ENCODE measurements at regions not wholly inside any gene's neighbourhood (a gene's known extent, or its start where the extent isn't known, plus 50 kb on each side); places are given as distances from the start of the nearest gene placed in this dataset.

DNA sequence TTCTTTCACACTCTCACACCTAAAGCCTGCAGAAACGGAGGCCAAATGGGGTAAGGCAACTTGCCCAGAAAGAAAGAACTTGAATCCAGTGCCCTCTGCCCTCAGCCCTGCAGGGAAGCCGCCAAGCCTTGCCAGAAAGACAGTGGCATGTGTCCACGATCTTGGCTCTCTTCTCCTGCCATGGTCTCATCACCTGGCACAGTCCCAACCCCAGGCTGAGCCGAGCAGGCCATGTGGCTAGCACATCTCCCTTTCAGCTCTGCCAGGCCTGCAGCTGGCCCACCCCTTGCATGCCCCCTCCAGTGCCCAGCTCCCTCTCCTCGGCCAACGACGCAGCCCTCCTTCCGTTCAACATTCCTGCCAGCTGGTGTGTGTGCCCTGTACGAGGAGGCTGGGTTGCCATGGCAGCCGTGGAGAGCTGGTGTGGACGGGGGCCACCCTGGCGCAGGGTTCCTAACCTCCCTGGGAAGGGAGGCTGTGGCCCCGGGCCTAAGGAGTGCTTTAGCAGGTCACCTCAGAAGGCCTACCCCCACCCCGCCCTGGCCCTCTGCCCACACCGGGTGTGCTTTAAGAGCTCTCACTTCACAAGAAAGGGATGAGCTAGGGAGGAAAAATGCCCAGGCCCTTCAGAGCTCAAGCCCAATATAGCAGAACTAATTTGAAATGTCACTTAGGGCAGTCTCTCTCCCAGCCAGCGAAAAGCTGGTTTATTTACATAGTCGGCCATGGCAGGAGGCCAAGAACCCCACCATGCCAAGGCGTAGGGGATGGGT lies 73.0 kb upstream of the PJA1 start:
- H3K27me3 Mint-ChIP-seq = no peaks in the 10 kb centered on the region
- Histone ChIP-seq H3K4me1 (ENCODE audit: insufficient read depth, low read length) (no peaks in the 10 kb centered on the region), H3K27me3 (ENCODE audit: control insufficient read depth in 1 of 2, insufficient read depth in 2 of 2, low read length in 2 of 2) (no peaks in the 10 kb centered on the region), H3K27ac (ENCODE audit: low read depth in 1 of 2, low read length in 2 of 2) (no peak overlapping the region), H3K4me3 (ENCODE audit: low read length) (no peak overlapping the region), H3K9me3 (ENCODE audit: control insufficient read depth in 1 of 2, insufficient read depth in 1 of 2, low read length in 2 of 2) (no peaks in the 10 kb centered on the region), H3K36me3 (ENCODE audit: insufficient read depth, low read length) (no peaks in the 10 kb centered on the region)
- no peak overlapping the region for H3K4me3 Mint-ChIP-seq
- no peak for ATAC-seq (ENCODE audit: poor library complexity)
- DNase-seq = no peak
- TF ChIP-seq, protein P1, sequence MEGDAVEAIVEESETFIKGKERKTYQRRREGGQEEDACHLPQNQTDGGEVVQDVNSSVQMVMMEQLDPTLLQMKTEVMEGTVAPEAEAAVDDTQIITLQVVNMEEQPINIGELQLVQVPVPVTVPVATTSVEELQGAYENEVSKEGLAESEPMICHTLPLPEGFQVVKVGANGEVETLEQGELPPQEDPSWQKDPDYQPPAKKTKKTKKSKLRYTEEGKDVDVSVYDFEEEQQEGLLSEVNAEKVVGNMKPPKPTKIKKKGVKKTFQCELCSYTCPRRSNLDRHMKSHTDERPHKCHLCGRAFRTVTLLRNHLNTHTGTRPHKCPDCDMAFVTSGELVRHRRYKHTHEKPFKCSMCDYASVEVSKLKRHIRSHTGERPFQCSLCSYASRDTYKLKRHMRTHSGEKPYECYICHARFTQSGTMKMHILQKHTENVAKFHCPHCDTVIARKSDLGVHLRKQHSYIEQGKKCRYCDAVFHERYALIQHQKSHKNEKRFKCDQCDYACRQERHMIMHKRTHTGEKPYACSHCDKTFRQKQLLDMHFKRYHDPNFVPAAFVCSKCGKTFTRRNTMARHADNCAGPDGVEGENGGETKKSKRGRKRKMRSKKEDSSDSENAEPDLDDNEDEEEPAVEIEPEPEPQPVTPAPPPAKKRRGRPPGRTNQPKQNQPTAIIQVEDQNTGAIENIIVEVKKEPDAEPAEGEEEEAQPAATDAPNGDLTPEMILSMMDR (IDR thresholded peaks at IDR 0.05) = no peak
- intact Hi-C loops (cut with DNase I, micrococcal nuclease) = no loop called here
- ChIA-PET POLR2A (no interaction called here), CTCF (no interaction called here)
- H3K36me3 Mint-ChIP-seq (ENCODE audit: low read depth) = no peaks in the 10 kb centered on the region
- no peaks in the 10 kb centered on the region for H3K4me1 Mint-ChIP-seq (ENCODE audit: low read depth)
- no peak overlapping the region for H3K27ac Mint-ChIP-seq
- no peaks in the 10 kb centered on the region for H3K9me3 Mint-ChIP-seq

DNA sequence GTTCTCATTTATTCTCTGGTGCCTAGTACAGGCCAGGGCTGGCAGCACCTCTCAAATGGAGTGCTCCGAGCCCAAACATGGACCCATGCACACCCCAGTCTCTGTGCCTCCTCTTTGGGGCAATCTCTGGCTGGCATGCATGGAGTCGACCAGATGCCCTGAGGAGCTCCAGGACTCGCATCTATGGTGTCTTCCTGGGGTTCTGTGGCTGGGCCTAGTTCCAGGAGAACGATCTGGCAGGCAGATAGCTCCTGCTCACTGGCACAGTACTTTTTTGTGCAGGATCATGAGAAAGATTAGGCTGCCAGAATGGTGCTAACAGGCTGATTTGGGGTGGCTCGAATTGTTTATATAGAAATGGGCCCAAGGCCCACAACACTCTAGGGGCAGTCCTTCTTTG lies 72.0 kb upstream of the PJA1 start:
- ATAC-seq (ENCODE audit: poor library complexity) (no peak), DNase-seq (no peak)
- H3K36me3 ChIP-seq (ENCODE audit: insufficient read depth, low read length) = no peaks in the 10 kb centered on the region
- Mint-ChIP-seq H3K27ac (no peak overlapping the region), H3K27me3 (no peaks in the 10 kb centered on the region), H3K4me3 (no peak overlapping the region), H3K4me1 (ENCODE audit: low read depth) (no peaks in the 10 kb centered on the region), H3K9me3 (no peaks in the 10 kb centered on the region), H3K36me3 (ENCODE audit: low read depth) (no peaks in the 10 kb centered on the region)
- TF ChIP-seq, protein P1 (IDR thresholded peaks at IDR 0.05) = no peak
- ChIA-PET POLR2A (no interaction called here), CTCF (no interaction called here)
- no peak overlapping the region for H3K27ac ChIP-seq (ENCODE audit: low read depth in 1 of 2, low read length in 2 of 2)
- H3K9me3 ChIP-seq (ENCODE audit: control insufficient read depth in 1 of 2, insufficient read depth in 1 of 2, low read length in 2 of 2) = no peaks in the 10 kb centered on the region
- intact Hi-C loops (cut with DNase I, micrococcal nuclease) = no loop called here
- no peaks in the 10 kb centered on the region for H3K27me3 ChIP-seq (ENCODE audit: control insufficient read depth in 1 of 2, insufficient read depth in 2 of 2, low read length in 2 of 2)
- H3K4me1 ChIP-seq (ENCODE audit: insufficient read depth, low read length) = no peaks in the 10 kb centered on the region
- no peak overlapping the region for H3K4me3 ChIP-seq (ENCODE audit: low read length)

DNA sequence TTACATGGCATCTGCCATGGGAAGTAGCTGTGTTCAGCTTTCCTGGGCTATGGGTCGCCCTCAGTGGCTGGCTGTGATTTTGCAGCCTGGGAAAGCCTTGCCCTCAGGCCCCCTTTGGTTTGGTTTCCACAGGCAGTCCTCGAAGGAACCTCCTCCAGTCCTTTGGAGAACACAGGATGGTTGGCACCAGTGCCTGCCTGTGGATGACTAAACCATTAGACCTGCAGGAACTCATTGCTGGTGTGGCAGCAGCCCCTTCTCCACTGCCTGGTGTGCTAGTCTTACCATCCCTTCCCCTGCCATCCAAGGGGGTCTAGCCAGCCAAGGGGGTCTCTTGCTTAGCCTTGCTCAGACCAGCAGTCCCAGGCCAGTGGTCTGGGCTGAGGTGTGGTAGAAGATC lies 71.4 kb upstream of the PJA1 start:
- Histone ChIP-seq H3K27me3 (ENCODE audit: control insufficient read depth in 1 of 2, insufficient read depth in 2 of 2, low read length in 2 of 2) (no peaks in the 10 kb centered on the region), H3K9me3 (ENCODE audit: control insufficient read depth in 1 of 2, insufficient read depth in 1 of 2, low read length in 2 of 2) (no peaks in the 10 kb centered on the region), H3K4me1 (ENCODE audit: insufficient read depth, low read length) (no peaks in the 10 kb centered on the region), H3K36me3 (ENCODE audit: insufficient read depth, low read length) (no peaks in the 10 kb centered on the region), H3K4me3 (ENCODE audit: low read length) (no peak overlapping the region), H3K27ac (ENCODE audit: low read depth in 1 of 2, low read length in 2 of 2) (no peak overlapping the region)
- Mint-ChIP-seq H3K9me3 (no peaks in the 10 kb centered on the region), H3K27ac (no peak overlapping the region), H3K4me1 (ENCODE audit: low read depth) (no peaks in the 10 kb centered on the region), H3K36me3 (ENCODE audit: low read depth) (no peaks in the 10 kb centered on the region), H3K27me3 (no peaks in the 10 kb centered on the region), H3K4me3 (no peak overlapping the region)
- TF ChIP-seq, protein P1 (IDR thresholded peaks at IDR 0.05) = no peak
- ATAC-seq (ENCODE audit: poor library complexity) = no peak
- intact Hi-C loops (cut with DNase I, micrococcal nuclease) = no loop called here
- ChIA-PET CTCF (no interaction called here), POLR2A (no interaction called here)
- DNase-seq = no peak
